GM21515 (cell line): ENCODE measurements at regions not wholly inside any gene's neighbourhood (a gene's known extent, or its start where the extent isn't known, plus 50 kb on each side); places are given as distances from the start of the nearest gene placed in this dataset.
"Not testable (repeated sequence)": the region's sequence is repeated elsewhere in the genome, so short reads cannot be mapped to it uniquely, and the experiment has no call there.

ENCODE experiments used
- ATAC-seq: cut with Tn5 transposase; IDR thresholded peaks from one replicate; pipeline ENCODE4 v1.9.1; 2021; ENCODE audit not compliant: unreplicated experiment

DNA sequence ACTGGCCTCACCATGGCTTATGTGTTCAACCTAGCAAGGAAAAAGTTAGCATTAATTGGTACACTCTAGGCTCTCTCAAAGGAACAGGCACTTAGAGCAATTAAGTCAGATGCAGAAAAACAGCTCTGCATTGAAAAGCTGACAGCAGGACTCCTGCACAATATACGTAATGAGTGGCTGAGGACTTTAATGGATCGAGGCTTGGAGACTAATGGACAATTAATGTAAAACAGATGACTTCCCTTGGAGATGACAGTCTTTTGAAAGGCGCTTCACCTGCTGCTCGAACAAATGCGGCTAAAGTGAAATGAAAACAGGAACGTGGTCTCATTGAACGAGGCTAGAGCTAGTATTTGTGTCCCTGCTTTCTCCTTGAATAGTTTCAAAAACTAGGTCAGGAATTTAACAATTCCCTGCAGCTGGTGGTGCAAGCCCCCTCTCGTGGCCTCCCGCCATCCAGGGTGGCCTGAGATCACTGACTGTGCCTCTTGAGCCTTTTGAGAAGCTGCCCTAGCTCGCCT lies 137.1 kb downstream of the ELOVL4 start:
- no peak for ATAC-seq

- ATAC-seq, result no peak
These were observed 138.4 kb downstream of the ELOVL4 start for GRCh38 chr6:79808921-79809320.

GRCh38 chr6:79806661-79807060 lies 140.7 kb downstream of the ELOVL4 start:
- ATAC-seq, result not testable (repeated sequence)

DNA sequence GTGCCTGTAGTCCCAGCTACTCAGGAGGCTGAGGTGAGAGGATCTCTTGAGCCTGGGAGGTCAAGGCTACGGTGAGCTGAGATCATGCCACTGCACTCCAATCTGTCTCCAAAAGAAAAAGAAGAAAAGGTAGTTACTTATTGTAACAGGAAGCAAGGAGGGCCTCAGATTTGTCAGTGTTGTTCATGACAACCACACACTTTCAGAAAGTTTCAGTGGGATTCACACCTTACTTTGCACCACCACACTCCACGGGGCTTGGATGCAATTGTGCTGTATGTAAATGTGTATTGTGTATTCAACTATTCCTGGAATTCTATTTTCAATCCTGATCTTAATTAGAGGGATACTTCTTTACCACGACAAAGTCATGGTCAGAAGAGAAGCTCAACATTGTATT lies 142.6 kb downstream of the ELOVL4 start:
- no peak for ATAC-seq

DNA sequence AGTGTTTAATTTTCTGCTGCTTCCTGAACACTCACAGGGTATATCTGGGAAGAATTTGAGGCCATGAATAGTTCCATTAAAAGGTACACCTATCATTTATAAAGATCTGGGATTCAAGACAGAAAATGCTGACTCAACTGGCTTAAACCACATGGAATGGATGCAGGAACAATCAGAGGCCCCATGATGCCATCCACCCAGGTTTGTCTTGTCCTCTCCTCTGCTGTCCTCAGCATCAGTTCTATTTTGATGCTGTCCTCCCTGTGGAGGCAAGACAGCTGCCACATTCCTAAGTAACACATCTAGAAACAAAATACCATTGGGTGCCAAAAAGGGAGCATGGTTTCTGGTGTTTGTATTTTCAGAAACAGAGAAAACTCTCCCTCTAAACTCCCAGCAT lies 143.4 kb downstream of the ELOVL4 start:
- ATAC-seq, result no peak

GRCh38 chr6:79802657-79803300 lies 144.6 kb downstream of the ELOVL4 start:
- no peak for ATAC-seq

GRCh38 chr6:79801362-79801761 lies 146.0 kb downstream of the ELOVL4 start:
- ATAC-seq, result no peak

DNA sequence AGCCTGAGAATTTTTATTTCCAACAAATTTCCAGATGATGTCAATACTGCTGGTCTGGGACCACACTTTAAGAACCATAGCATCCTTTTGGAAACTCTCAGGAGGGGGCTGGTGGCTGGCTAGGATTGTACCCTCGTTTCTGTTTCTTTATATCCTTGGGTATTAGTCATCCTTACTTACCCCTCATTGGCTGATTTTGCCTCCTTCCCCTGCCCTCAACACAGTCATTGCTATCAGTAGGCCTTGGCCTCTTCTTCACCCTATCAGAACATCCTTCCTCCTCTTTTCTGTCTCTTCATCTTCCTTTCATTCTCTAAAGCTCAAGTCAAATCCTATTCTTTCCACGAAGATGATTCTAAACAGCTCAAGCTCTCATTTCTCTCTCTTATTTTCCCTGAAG lies 148.5 kb downstream of the ELOVL4 start:
- no peak for ATAC-seq

GRCh38 chr6:79797912-79798311 lies 149.4 kb downstream of the ELOVL4 start:
- no peak for ATAC-seq

DNA sequence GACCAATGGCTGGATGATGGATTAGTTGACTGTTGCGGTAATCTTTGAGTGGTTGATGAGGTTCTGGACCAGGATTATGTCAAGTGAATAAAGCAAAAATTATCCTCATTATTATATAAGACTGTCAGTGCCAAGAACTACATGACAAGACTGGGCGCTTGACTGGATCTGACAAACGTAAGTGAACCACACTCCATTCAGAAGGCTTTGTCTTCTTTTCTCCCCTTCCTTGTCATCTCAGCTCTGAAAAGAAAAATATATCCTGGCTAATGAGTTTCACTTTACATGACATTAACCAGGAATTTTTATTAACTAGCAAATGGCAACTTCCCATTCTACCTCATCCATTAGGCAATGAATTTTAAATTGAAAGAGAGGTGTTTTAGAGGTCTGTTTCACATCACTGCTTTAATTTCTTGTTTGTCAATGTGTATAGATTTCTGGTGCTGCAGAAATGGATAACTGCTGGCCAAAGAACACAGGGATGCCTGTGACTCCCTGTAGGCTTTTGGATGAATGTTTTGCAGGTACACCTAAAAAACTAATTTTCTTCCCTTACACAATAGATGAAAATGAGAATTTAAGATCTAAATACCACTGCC lies 150.1 kb downstream of the ELOVL4 start:
- no peak for ATAC-seq

GRCh38 chr6:79796197-79796596 lies 151.2 kb downstream of the ELOVL4 start:
- no peak for ATAC-seq

GRCh38 chr6:79789896-79790295 lies 157.5 kb downstream of the ELOVL4 start:
- no peak for ATAC-seq

DNA sequence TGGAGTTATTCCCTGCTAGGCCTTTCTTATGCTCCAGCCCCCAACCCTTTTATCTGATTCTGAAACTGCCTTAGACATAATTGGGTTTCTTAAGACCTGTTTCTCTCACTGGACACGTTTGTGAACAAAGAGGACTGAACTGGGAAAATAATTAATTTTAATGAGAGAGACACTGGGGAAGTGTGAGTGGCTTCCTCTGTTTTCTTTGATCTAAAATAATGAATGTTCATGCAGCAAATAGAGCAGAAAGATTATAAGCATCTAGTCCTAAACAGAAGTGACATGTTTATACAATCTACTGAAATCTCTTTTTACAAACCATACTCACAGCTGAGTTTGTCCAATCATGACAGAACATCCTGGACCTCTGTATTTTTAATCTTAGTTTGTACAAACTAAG lies 157.6 kb downstream of the SH3BGRL2 start:
- no peak for ATAC-seq

GRCh38 chr6:79787626-79788025 lies 156.5 kb downstream of the SH3BGRL2 start:
- ATAC-seq, result no peak

DNA sequence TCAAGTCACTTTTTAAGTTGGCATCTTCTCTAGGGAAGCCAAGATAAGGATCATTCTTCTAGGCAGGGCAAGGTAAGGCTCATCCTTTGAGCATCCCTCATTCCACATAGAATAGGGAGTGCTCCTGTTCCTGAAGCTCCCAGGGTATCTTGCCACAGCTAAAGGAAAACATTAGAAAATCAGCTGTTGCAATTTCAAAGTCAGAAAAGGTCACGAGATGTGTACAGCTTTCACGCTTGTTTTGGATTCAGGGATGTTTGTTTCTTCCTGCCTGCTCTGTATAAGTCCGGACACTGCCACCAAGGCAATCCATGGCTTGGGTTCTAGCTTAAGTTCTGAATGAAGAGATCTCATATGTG lies 153.2 kb downstream of the SH3BGRL2 start:
- ATAC-seq, result no peak

- no peak for ATAC-seq
These were observed 152.7 kb downstream of the SH3BGRL2 start for GRCh38 chr6:79783670-79784394.

DNA sequence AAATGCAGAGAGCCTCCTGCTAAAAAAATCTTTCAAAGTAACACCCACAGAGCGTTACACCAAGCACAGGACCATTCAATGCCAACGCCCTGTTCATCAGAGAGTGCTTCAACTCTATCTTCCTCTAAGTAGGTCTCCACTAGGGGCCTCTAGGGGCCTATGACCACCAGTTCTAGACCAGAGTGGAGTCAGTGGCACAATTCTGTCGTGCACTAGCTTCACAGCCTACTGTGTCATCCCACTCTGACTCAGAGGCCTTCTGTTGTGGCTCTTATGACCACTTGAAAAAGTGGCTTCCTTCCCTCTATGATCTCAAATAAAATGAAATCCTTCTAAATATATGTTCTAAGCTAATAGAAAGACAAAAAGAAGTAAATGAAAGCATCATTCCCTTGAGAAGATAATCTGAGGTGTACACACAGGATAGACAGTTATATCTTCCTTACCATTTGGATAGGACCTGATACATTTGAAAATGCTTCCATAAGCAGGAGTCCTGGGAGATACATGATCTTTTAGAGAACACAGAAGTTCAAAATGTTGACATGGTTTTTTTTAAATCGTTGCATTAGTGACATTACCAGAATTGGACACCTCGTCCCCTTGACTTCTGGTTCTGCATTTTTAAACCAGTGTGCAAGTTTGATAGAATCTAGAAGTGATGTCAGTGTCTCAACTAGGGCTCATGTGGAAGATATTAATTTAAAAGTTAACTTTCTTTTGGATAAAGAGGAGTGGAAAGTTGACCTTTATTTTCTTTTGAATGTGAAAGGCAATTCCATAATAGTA lies 151.9 kb downstream of the SH3BGRL2 start:
- no peak for ATAC-seq

DNA sequence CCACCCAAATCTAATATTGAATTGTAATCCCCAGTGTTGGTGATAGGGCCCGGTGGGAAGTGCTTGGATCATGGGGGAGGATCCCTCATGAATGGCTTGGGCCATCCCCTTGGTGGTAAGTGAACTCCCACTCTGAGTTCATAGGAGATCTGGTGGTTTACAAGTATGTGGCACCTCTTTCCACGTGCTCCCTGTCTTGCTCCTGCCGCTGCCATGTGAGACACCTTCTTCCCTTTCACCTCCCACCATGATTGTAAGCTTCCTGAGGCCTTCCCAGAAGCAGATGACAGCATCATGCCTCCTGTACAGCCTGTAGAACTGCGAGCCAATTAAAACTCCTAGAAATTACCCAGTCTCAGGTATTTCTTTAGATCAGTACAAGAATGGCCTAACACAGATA lies 150.8 kb downstream of the SH3BGRL2 start:
- no peak for ATAC-seq

DNA sequence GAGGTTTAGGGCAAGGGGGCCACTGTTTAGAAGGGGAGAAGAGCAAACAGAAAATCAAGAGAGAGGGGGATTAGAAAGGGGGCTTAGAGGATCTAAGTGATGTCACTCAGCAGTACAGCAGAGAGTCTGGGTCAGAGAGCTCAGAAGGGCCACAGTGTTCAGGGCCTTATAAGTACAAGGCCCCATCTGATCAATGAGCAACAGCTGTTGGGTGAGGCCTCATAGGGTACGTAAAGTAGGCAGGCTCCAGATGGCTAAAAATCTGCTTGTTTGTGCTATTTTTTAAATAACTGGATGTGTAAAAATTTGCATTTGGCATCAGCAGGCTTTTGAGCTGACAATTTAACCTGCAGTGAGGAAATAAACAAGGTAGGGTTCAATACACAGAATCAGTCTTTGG lies 149.8 kb downstream of the SH3BGRL2 start:
- no peak for ATAC-seq

DNA sequence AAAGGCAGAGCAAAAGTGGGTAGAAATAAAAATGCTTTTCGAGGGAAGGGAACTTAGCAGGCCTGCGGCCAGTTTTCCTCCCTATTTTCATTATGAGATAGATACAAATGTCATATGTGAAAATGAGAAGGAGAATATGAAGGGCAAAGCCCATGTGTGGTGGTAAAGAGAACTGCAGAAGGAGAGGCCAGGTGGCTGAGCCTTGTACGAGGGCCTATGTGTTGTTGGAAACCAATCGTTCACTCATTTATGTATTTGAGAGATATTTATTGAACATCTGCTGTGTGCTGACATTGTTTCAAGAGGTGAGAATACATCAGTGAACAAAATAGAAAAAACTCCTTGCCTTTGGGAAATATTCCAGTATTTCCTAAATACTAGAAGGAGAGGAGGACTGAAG lies 147.7 kb downstream of the SH3BGRL2 start:
- ATAC-seq, result no peak
